NOMO-1 treated with DMSO at 0.1 percent for 48 hours (cell line): ENCODE measurements at regions not wholly inside any gene's neighbourhood (a gene's known extent, or its start where the extent isn't known, plus 50 kb on each side); places are given as distances from the start of the nearest gene placed in this dataset.

Source experiments
- DNase-seq: peaks from one replicate; lab custom pipeline; 2025; ENCODE audit not compliant: unreplicated experiment; lab: John Stamatoyannopoulos, UW

DNA sequence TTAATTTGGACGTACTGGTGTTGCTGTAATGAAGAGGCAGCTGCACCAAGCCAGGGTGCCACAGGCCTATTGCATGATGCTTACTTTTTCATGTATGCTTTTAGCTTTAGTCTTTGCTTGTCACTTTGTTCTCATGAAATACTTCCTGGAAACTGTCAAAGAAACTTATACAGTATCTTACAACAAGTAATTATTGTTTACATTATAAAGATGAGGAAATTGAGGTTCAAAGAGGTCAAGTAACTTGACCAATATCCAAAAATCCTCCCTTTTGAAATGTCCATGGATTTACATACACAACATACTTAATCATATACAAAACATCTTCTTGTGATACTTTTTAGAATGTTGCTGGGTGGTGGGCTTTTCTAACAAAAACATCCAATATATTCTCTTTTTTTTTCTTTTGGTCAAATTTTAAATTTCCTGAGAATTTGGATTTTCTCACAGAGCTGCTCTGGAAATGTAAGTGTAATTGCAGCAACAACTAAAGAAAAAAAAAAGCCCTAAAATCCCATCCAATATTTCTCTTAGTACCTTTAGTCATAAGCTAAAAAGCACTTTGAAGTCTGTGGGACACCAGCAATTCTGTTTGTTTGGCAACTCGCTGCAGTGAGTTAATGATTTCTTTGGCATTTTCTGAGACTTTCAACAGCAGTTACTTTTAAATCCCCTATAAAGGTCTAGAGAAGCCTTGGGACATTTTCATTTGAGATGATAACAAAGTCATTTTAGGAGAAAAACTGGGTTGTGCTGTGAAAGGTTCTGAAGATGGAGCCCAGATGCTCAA is 500.6 kb upstream of the IGFBP3 start:
- no peak for DNase-seq

DNA sequence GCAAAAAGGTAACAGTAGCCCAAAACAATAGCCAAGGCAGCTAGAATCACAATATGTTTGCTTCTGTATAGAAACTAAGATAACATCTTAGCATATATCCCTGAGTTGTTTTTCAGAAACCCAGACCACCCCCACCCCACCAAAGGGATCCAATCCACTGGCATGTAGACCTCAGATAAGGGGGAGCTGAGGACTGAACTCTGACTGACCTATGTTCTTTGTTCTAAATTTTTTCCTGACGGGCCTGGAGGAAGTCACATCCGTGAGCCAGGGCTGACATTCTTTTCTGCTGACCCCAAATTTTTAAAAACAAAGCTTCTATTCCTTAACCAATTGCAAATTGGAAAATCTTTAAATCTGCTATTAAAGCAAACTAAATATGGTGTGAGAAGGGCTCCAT is 493.9 kb upstream of the IGFBP3 start:
- DNase-seq = no peak

DNA sequence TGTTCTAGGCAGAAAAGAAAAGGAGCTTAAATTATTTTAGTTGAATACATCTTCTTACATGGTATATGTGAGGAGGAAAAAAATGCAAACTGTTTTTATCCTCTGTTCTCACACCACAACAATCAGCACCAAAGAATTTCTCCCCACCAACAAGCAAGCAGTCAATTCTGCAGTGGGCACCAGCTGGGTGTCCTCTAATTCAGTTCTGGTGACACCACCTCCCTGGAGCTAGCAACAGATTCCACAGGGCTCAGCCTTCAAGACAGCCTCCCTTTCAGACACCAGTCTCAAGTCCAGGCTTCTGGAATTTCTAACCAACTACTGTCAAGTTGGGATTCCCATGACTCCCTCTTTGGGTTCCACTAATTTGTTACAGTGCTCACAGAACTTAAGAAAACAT is 490.2 kb upstream of the IGFBP3 start:
- DNase-seq = no peak

DNA sequence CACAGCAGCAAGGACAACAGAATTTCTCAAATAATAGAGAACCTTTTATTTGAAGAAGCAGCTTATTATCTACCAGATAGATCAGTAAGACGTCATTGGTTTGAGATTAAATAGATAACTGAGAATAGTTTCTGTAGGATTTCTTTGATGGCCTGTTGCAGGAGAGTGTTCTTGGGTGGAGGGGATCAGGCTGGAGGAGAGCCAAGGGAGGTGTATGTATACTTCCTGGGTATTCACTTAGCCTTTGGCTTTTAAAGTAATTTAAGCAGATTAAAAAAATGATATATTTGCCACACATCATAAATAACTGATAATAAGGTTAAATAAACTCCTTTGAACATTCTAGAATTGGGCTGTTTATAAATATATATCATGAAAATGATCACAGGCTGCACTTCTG is 486.1 kb upstream of the IGFBP3 start:
- DNase-seq = no peak

DNA sequence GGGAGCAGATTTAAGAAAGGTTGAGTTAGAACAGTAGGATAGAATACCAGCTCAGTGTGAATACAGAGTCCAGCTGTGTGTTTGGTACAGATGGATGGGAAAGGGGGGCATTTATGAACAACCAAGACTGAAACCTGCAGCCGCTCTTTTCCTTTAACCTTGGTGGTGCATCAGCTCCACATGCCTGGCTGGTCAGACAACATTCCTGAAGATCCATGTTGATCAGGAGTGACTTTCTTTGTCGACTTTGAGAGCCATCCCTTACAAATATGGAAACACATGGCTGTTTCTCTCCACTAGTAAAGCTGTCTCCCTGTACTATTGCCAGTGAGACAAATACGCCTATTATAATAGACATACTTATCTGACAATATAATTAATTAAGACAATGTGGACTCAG is 476.5 kb upstream of the IGFBP3 start:
- DNase-seq = no peak

DNA sequence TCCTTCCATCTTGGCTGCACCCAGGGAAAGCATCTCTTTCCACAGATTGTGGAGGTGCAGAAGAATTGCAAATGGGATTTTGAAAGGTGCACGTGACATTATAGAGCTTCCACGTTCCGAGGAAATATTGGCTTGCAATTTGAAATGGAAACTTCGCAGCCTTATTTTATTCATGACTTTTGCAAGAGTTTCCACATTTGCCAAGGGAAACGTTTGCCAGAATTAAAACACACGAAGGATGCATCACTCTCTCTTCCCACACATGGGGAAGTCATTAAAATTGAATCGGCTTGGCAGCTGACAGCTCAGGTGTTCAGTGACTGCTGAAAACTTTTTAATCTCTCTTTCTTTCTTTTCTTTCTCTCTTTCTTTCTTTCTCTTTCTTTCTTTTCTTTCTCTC is 475.4 kb upstream of the IGFBP3 start:
- no peak for DNase-seq

DNA sequence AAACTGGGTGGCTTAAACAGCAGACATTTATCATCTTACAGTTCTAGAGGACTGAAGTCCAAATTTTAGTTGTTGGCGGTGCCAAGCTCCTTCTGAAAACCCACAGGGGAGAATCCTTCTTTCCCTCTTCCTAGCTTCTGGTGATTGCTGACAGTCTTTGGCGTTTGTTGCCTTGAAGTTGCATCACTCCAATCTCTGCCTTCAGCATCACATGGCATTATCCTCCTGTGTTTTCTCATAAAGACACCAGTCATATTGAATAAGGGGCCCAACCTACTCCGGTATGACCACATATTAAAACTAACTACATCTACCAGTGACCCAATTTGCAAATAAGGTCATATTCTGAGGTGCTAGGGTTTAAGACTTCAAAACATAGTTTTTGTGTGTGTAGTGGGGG is 472.1 kb upstream of the IGFBP3 start:
- no peak for DNase-seq

DNA sequence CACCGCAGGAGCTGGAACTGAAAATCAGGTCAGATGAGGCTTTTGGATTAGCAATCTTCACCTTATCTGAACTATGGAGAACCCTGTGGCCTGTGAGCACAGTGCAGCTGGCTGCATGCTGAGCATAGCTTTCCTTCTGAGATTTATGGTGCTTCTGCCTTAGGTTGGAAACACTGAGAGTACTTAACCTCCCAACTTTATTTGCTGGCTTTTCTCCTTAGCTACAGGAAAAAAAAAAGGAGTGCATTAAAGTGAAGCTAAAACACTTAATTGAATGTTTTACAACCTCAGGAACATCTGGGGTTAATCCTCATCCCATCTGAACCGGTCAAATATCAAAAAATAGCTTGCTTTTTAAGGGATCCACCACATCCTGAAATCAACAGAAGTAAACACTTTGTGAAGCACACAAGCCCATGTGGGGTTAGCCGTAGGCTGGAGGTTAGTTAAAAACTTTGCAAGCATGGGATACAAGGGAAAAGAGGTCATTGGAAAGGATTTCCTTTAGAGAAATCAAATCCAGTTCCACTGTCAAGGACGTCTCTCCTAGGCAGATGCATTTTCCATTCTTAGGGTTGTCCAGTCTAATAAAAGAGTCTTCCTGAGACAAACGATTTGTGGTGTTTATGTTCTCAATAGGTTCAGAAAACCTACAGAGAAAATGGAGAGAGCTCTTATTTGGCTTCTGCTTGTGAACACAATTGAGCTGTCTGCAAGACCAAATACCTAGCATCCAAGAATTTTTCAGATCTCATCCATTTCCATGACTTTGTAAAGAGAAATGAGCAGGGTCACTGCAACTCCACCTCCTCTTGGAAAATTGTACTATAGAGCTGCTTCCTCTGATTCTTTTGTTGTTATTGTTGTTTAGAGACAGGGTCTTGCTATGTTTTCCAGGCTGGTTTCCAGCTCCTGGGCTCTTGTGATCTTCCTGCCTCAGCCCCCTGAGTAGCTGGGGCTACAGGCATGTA is 470.4 kb upstream of the IGFBP3 start:
- no peak for DNase-seq

DNA sequence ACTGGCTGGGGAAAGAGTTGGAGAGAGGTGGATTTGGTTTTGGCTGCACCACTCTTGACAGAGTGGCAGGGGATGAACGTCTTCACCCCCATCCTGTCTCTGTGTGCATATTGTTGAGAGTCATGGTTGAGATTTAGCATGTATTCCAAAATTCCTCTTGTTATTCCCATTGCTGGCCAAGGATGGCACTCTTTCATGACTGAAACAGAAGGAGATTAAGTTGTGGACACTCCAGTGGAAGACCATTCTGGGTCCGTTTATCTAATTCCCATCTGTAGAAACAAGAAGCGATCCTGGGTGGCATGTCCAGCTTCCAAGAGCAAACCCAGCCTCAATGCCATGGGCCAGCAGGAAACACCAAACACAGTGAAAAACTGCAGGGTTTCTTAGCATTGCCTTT is 469.0 kb upstream of the IGFBP3 start:
- DNase-seq = no peak

DNA sequence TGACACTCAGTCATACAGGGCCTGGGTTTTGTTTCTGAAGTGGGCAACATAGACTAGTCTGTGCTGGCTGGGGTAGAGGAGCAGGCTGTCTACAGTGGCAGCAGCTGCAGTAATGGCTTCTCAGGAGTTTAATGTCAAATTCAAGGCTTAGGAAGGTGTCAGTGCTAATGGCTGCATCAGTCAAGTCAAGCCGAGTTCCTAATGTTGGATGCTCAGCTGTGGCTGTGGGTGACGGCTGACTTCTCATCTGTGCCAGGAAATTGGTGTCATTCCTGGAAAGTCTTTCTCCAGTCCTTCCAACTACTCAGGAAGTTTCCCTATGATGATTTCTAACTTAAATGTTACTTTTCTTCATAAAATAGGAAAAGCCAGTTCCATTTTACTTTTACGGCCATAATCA is 468.1 kb upstream of the IGFBP3 start:
- no peak for DNase-seq

DNA sequence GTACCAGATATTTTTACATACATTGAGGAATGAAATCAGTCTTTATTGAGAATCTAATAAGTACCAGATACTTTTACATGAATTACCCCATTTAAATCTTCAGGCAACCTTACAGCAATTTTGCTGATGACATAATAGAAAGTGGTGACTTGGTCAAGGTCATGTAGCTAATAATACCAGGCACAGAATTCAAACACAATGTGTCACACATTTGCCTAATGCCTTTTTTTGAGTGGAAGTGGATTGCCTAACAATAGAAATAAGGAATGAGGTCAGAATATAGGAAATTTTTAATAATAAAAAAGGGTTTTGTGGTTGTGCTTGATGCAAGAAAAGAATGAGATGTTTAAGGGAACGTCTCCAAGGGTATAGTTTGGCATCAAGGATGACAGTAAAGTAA is 466.6 kb upstream of the IGFBP3 start:
- DNase-seq = no peak

DNA sequence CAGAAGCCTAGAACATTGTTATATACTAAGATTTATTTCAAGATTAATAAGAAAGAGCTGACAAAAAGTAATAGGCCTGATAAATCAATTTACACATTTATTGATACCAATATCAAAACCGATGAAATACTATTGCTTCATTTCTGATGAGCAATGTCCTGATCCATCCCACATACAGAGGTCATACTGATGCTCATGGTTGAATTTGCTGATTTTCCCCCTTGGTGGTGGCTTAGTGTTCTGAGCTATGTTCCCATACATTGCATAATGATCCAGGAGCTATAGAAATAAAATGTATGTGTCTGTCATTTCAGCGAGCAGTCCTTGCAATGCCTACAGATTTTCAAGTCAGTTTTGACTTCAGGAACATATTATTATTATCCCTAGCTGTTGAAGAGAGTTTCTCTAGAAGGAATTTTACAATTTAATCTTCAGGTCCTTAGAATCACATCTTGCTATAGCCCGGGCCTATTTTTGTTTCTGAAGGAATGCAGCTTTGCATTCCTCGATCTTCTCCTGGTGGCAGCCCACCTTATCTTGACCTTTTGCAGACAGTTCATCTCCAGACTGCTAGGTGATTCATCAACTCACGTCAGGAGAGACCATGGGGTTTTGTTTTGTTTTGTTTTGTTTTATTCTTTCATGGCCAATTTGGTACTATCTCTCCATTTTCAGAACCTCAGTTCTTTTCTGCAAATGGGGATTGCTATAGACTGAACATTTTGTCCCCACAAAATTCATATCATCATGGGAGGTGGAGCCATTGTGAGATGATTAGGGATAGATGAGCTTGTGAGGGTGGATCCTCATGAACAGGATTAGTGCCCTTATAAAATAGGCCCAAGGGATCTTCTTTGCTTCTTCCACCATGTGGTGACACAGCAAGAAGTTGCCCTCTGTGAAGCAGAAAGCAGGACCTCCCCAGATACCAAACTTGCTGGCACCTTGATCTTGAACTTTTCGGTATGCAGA is 465.6 kb upstream of the IGFBP3 start:
- no peak for DNase-seq

DNA sequence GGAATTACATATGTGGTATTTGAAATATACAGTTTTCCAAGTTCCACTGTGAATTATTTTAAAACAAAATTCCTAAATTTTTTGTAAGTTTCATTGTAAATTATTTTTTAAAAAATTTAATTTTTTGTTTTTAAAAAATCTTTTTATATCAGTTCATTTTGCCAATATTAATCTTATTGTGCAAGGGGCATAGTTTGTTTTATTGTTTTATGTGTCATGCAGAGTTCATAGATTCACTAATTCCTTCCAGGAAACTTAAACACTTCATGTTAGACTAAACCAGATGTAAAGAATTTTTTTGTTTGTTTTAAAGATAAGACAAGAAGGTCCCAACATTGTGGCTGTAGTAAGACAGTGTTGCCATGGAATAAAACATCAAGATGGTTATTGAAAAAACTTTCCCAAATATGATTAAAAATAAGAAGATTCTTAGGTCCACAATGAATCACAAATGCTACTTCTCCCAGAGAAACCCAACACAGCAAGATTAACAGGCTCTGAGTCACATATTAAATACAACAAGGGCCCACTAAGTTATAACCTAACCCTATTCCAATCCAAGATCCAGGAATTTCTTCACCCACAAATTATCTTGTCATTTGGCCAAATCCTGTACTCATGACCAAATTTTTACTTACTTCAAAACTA is 464.7 kb upstream of the IGFBP3 start:
- no peak for DNase-seq

DNA sequence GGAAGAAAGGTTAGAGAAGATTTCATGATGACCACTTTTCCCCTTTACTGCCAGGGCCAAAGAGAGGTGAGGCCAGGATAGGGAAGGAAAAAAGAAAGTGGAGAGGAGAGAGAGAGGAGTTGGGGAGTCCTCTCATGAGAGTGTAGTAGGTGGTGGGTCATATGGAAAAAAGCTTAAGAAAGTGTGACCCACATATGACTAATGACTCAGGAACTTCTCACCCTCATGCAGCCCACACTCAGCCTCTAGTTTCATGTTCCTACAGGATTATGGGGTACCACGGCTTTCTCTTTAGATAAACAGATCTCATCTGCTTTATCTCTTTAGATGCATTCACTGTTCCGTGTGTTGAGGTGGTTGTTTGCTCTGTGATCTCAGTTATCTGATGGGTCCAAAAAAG is 462.5 kb upstream of the IGFBP3 start:
- no peak for DNase-seq

DNA sequence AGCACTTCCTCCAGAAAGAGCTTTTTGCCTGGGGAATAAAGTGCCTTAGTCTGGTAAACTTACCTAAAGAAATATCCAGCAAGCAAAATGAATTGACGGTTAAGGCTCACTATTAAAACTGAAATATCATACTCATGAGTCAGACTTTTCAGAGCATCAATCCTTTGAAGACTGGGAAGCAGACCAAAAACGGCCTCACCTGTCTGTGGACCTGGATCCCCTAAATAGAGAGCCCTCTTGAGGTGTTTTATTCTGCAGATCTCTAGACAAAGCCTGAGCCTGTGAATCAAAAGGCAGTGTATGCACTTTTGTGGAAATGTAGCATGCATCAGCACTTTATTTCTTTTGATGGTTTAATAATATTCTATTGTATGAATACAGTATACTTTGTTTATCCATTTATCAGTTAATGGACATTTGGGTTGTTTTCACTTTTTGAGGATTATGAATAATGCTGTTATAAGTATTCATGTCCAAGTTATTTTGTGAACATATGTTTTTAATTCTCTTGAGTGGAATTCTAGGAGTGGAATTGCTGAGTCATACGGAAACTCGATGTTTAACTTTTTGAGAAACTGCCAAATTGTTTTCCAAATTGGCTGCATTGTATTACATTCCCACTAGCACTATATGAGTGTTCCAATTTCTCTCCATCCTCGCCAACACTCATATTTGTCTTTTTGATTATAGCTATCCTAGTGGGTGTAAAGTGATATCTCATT is 449.0 kb upstream of the IGFBP3 start:
- DNase-seq = no peak

DNA sequence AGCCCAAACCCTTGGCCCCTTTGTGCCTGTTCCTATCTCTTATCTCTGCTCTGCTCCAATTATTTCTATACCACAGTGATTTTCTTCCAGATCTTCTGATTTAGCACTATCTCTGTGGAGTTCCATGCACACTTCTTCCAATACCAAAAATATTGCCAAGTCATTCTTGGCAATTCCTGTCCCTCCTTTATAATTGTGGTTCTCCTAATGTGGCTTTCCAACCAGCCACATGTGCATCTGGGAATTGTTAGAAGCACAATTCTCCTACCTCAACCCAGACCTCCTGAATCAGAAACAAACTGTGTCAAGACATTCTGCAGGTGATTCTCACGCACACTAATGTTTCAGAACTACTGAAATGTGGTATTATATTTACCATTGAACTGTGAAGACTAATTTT is 447.8 kb upstream of the IGFBP3 start:
- DNase-seq = no peak

DNA sequence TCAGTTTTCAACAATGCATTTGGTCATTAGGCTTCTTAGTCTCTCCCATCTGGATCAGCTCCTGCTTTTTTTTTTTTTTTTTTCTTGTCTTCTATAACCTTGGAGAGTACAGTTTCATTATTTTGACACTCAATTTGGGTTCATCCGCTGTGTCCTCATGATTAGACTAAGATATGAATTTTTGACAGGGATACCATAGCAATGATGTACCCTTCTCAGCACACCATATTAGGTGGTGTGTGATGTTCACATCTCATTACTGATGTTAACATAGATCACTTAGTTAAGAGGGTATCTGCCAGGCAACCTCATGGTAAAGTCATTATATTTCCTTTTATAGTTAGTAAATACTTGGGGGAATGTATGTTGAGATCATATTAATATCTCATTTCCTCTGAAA is 445.5 kb upstream of the IGFBP3 start:
- no peak for DNase-seq

DNA sequence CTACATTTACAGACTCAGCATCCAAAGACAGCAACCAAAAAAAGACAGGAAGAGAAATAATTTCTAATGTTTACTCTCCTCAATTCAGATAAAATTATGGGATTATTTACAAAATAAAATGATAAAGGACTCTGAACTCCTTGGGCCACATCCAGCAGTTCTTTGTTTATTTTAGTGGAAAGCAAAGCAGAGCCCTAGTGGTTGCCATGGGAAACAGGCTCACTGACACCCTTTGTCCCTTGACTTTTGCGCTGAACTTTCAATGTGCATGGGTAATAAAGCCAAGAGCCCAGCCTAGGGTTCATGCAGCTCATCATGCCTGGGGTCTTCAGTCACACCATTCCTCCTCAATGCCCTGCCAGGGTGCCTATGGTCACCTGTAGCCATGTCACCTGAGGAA is 442.6 kb upstream of the IGFBP3 start:
- DNase-seq = no peak

DNA sequence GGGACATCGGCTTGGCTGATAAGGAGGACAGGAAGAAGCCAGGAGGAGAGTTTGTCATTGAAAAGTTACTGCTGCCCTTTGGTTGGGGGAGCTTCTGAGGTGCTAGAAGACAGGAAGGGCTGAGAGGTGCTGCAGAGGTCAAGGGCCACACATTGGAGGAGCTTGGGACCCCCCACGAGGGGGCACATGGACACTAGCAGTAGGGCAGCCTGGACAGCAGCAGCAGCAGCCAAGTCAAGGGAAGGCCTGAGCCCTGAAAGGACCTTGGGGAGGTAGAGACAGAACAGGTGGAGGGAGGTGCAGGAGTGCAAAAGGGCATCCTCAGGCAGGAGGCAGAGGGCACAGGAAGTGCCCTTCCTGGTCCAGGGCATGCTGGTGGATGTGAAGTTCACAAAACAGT is 439.7 kb upstream of the IGFBP3 start:
- no peak for DNase-seq

DNA sequence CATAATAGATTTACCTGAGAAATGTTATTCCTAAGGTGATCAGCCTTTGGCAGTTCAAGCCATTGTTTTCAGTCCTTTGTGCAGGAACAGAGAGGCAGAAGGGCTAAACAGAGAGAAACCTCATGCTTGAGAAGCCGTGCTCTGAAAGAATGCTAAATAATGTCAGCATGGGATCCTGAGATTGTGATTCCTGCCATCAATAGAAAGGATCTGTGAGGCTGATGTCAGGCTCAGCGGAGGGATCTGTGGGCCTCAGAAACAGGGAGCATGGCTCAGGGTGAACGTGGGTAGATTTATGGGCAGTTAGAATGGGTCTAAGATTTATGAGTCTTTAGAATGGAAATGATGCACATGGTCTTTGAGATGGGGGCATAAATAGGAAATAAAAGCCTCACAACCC is 439.2 kb upstream of the IGFBP3 start:
- DNase-seq = no peak
